GM18502 (cell line): ENCODE measurements at regions not wholly inside any gene's neighbourhood (a gene's known extent, or its start where the extent isn't known, plus 50 kb on each side); places are given as distances from the start of the nearest gene placed in this dataset.

Experiments
- ATAC-seq: cut with Tn5 transposase; IDR thresholded peaks from one replicate; pipeline ENCODE4 v1.9.1; 2021; ENCODE audit warnings: mild to moderate bottlenecking; ENCODE audit not compliant: unreplicated experiment, poor library complexity

DNA sequence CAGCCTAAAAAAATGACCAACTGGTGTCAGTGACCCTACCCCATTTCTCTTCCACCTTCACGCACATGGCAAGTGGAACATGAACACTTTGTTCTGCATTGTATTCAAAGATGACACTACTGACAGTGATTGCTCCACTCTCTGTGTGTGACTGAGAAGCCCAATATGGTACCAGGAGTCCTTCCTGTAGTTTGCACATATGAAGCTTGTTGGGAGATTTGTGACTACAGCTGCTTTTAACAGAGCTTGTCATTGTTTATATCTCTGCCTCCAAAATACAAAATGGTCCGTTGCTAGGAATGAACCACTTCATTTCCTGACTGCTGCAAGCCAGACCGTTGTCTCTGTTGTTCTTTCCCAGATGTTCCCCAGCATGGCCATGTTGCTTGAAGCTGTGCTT lies 140.3 kb upstream of the TCF21 start:
- ATAC-seq = no peak

DNA sequence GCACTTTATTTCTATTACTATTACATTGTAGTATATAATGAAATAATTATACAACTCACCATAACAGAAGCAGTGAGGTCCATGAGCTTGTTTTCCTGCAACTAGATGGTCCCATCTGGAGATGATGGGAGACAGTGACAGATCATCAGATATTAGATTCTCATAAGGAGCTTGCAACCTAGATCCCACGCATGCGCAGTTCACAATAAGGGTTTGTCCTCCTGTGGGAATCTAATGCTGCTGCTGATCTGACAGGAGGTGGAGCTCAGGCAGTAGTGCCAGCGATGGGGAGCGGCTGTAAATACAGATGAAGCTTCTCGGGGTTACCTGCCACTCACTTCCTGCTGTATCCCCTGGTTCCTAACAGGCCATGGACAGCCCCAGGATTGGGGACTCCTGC lies 139.5 kb upstream of the TCF21 start:
- ATAC-seq = no peak

DNA sequence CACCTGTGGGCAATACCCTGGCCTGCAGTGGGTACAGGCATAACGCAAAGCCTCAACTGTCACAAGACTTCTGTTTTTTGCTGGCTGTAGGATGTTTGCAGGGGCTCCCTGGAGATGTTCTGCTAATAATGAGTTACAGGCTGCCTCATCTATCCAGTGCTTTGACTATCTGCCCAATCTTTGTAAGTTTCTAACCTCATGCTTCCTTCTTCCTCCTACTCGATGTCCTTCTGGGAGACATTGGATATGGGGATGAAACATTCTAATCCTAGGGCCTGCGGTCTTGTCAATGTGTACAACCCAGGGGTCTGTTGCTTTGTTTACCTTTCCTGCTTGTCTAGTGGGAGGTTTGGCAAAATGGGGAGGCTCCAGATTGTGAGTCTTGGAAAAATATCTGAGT lies 136.8 kb upstream of the TCF21 start:
- no peak for ATAC-seq

DNA sequence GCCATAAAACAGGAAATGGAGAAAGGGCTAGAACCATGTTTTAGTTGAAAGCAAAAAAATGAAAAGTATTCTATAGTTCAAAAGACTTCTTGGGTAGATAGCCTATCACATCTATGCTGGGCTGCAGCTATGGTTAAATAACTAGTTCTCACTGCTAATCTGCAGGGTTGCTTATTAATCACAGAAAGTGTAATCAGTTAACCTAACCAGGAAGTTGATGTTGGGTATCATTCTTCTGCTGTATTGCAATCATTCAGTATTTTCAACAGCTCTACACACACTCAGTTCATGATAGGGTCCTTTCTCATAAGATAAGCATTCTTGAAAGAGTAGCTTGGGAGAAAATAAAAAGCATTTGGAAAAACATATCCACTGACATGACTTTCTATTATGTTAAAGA lies 135.2 kb upstream of the TCF21 start:
- ATAC-seq = no peak

DNA sequence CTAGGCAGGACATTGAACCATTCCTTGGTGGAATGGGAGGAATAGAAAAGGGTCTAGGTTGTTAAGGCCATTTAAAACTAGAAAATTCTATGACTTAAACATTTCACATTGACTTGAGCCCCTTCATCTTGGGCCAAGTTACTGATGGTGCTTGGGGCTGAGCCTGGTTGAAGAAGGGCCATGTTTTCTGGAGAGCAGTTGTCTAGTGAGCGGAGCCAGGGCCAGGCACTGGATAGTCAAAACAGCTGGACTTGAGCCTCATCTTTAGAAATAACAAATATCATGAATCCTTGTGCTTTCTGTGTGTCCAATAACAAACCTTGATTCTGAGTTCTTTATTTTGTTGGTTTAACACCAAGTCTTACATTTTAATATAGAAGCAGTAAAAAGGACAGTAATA lies 134.6 kb upstream of the TCF21 start:
- ATAC-seq = no peak

DNA sequence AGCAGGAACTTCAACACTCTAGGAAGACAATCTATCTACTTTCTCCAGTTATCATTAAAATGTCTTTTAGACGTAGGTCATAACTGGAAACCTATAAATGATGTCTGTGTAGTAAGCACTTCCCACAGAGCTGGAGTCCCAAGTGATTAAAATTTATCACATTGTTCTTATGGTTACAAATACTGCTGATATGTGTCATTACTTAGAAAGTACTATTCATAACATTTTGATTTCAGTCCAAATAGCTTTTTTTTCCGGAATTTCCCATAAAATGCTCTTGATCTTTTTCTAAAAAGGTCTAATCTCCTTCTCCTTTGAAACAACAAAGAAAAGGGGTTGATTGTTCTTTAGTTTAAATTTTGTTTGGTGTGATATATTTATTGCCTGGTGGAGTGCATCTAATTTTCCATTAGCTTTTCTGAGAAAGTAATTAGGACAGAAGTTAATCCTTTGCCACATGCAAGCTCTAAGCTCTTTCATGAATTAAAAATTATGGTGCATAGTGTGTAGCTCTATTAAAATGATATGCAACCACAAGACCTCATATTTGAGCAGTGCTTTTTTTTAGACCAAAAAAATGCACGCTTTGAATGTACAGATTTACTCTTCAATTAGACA lies 132.7 kb upstream of the TCF21 start:
- no peak for ATAC-seq

DNA sequence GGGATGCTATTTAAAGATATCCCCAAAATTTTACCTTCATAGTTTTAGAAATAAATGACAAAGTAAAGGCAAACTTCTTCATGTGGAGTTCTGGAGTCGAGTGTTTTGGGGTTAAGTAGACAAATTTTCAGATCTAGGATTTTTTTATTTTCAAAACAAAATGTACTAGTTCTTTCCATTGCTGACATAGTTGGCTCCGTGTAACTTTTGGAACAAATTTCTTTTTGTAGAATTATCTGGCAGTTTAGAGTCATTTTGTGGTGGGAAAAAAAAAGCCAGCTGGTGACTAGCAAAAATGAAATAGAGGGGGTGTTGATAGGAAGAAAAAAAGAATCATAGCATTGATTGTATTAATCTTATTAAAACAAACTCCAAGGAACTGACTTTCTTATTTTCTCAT lies 131.6 kb upstream of the TCF21 start:
- ATAC-seq = no peak

DNA sequence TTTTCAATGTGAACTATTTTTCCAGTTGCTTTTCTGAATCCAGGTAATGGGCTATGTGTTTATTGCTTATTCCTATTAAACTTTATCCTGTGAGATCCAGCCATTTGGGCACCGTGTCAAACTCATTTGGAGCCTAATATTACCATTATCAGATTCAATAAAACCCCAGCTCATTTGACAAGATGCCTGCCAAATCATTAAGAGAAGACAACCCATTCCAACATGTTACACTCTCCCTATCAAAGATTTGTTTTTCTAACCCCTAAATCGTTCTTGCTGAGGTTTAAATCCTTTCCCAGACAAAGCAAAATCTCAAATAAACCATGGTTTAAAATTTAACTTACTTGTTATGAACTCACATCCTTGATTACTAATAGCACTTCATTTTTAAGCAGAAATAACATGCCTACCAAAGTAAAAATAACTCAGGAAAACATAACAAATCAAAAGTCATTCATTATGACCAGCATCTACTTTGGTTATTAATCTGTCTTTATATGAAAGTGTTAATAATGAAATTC lies 130.0 kb upstream of the TCF21 start:
- no peak for ATAC-seq

DNA sequence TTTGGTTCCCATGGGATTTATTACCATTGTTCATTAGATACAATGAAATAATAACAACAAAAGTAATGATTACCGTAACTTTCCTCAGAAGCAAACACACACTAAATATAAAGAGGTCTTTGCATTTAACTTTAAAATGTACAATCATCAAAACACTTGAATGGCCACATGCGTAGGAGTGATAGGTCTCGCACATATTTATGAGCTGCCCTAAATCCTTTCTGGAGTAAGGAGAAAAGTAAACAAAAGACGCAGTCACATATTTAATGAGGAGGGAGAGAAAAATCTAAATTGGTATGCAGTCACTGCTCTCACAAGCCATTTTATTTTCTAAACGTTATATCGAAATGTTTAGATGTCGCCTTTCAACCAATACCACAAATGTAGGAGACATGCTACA lies 129.4 kb upstream of the TCF21 start:
- ATAC-seq = no peak

DNA sequence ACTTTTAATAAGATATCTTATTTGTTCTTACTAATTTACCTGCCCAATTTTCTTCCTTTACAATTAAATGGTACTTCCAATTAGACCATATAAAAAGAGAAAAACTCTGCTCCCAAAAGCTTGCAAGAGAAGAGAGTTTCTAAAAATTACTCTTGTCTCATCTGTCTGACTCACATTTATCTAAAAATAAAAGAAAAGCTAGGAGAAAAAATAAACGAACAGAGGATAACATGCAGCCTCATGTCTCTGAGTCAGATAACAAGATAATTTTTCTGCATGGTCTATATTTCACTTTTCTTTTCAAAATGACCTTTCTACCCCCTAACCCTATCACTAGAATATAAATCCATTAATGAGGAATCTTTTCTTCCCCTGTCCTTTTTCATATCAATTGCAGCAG lies 127.2 kb upstream of the TCF21 start:
- ATAC-seq = no peak

DNA sequence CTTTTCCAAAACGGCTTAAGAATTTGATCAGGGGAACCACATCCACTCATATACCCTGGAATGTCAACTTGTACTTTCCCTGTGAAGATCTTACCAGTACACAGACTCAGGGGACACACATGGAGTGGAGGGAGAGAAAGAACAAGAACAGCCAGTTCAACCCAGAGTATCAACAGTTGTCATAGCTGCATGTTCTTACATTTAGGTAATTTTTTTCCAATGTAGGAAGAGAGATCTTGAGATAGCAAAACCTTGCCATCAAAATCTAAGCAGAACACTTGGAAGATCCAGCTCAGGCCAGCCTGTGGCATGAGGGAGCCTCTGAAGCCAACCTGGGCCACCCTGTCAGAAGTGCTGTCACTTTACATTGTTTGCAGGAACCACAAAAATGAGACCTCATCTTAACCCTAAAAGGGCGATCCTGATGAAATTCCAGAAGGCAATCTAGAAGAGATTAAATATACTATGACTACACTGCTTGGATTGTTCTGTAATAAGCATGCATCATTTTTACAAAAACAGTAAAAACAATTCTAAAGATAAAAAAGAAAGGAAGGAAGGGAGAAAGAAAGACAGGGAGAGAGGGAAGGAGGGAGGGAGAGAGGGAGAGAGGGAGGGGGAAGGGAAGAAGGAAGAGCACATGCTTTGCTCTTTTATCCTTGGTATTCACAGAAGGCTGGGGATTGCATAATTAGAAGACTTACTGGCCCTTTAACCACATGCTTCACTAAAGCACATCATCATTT lies 124.7 kb upstream of the TCF21 start:
- ATAC-seq = no peak

DNA sequence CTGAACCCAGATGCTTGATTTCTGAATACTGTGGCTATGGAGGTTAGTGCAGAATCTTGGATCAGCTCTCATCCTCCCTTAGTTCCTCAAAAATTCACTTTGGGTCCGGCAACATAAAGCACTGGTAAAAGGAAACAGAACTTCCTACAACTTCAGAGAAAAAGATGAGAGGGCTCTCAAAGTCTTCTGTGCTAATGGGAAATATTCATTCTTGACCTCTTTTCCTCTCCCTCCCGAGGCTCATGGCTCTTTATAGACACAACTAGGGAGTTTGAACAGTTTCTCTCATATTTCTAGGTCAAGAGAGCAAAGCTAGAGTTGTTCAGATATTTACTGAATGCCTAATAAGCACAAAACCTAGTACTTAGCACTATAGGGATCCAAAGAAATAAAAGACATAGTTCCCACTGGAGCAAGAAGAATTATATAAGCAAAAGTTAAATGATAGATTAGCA lies 124.1 kb upstream of the TCF21 start:
- ATAC-seq = no peak

DNA sequence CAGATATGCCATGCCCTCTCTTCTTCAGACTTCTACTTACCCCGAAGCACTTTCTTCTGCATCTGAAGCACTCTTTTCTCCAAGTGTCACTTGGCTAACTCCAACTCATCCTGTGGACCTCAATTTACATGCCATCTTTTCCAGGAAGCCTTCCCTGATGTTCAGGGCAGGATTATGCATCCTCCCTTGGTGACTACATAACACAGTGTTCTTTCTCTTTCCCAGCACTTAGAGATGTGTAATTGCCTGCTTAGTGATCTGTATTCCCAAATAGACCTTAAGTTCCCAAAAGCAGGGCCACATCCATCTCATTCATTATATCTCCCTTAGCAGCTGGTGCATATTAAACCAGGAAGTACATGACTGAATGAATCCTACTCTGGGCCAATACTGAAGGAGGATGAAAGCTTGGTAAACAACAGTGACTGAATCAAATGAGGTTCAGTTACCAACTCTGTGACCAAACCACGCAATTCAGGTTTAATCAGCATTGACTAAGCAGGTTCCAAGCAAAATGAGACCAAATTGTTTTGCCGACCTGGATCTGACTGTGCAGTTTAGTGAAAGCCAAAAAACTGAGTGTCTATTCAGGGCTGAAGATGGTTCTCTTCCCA lies 121.4 kb upstream of the TCF21 start:
- no peak for ATAC-seq

DNA sequence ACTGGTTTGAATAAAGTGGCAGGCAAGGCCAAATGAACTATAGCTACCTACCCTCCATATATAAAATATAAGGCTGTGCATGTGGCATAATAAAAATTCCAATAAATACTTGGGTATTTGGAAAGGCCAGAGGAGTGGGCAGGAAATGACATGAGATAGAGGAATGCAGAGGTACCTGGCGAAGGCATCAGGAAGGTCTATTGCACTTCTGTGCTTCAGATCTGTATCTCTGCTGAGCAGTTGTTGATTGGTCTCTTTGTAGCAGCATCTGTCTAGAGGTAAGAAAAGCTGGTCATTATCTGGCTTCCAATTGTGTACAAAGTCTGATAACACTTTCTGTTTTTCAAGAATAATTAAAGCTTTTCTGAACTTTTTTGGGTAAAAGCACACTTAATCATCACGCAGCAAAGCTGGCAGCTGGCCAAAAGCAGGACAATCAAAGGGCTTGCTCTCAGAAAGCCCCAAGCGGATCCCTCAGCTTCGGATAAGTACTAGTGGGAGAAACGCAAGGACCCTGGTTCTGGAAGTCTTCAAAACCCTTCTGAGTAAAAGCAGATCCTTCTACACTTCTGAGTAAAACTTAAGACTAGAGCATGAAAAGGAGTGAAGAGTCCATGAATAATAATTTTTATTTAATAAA lies 120.1 kb upstream of the TCF21 start:
- no peak for ATAC-seq

DNA sequence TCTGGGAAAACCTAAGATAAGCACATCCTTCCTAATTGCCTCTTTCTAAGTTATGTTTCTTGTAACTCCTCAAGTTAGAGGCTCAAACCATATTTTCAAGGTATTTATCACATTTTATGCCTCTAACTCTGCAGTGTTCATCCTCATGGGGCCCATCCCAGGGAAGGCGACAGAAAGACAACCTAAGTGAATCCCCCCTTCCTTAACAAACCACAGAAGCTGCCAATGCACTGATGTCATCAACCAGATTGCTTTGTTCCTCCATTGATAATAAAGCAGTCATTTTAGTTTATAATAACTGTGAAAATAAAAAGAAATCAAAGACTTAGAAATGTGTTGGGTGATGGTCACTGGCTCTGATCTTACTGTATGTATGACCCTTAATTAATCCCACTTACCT lies 119.5 kb upstream of the TCF21 start:
- ATAC-seq = no peak

DNA sequence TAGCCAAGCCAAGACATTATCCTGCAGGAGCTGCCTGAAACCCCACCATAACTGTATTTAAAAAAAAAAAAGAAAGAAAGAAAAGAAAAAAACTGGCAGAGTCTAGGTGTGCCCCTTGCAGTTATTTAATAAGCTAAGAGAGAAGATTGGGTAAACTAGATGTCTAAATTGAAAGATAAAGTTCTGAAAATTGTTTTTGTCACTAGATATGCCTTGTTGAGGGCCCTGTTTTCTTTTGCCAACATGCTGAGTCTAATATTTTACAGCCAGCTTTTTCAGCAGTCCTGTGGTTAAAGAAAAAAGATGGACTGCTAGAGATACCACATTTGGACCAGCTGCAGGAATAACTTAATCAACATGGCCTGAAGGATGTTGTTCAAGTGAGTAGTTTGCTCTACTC lies 116.3 kb upstream of the TCF21 start:
- no peak for ATAC-seq

DNA sequence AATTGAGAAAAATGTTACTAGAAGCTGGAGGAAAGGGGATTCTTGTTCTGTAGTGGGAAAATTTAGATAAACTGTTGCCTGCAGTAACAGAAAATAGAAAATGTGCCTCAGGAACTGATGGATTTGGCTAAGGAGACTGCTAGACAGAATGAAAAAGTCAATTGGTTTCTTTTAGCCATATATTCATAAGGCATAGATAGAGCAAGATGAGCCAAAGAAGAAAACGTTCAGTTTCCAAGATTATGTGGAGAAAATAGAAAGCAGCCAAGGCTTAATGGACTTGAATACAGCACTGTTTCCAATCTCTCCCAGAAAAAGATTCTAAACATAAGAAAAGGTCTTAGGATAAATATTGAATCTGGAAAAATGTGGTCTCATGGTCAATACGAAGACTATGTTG lies 115.1 kb upstream of the TCF21 start:
- no peak for ATAC-seq

DNA sequence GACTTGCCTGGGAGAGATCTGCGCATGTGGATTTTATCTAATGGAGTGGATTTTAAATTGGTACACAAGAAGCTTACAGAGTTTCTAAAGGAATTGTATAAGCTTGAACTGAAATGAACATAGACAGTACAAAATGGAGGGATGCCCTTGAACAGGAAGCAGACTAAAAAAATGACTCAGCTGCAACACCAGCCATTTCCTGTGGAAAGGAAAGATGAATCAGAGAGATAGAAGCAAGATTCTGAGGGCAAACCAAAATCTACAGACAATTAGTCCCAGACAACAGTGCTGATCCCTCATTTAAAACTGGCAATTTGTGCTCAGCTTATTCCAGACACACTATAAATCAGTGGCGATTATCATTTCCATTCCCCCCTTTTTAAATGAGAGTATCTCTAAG lies 114.6 kb upstream of the TCF21 start:
- no peak for ATAC-seq

DNA sequence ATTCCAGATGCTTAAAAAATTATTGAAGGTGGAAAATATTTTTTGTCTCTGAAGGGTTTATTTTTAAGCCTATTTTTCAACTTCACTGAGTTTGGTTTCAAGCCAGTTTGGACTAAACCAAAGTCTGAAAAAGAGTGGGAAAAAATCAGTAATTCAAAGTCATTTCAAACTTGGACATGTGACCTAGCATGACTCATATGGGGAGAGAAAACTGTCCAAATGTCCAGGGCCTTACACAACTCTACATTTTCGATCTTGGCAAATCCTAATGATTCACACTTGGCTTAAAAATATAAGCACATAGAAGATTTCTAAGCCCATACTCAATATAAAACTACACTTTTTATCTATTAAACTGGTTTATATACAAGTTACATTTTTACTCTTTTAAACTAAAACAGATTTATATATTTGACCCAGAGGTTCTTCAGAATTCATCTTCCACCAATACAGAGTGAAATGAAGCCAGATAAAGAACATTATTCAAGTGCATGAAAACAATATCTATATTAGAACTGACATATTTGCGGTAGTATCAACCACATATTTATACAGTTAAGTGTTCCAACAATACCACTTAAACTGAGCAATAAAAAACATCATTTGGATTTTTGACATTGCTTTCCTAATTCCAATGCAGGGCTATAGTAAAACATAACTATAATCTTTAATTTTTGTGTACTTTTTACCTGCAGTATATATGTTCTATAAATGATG lies 110.3 kb upstream of the TCF21 start:
- no peak for ATAC-seq

DNA sequence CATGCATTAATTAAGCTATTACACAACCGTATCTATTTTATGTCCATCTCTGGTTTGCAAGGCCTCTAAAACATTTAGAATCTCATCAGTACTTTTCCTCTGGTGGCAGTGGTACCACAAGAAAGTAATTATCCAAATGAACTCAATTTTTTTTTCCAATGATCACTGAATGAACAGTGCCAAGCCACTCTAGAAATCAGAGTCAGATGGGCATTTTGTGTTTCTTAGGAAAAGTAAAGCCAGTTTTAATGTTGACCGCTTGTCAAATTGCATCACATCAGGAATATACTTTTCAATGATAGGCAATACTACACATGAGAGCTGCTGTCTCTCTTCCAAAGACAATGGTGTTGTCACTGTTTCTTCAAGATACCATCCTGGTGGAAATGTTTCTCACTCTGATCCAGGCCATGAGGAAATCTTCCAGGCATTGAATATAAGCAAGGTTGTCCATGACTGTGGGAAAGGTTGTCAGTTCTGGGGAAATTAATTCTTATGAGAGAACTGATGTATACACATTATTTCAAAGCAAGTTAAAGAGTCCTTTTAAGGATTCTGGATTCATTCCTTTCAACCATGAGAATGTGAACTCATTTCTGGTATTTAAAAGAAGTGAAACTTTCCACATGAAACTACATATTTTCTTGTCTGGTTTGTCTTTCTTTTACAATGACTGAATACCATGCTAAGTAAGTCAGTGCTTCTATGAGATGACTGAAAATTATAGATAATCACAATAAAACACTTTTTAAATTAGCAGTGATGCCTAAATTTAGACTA lies 108.8 kb upstream of the TCF21 start:
- no peak for ATAC-seq
